GM12891 (cell line): ENCODE measurements at regions not wholly inside any gene's neighbourhood (a gene's known extent, or its start where the extent isn't known, plus 50 kb on each side); places are given as distances from the start of the nearest gene placed in this dataset.

Experiments
- PAX5 ChIP-seq: IDR thresholded peaks from 2 replicates; pipeline ENCODE4 v1.6.1; 2011; ENCODE audit warnings: low read length, moderate library complexity, mild to moderate bottlenecking; ENCODE audit not compliant: insufficient read depth, severe bottlenecking
- POLR2A ChIP-seq: IDR thresholded peaks from 2 replicates; pipeline ENCODE4 v1.6.1; 2011; ENCODE audit warnings: low read depth, low read length, control low read depth
- POLR2AphosphoS5 ChIP-seq: IDR thresholded peaks from 2 replicates; pipeline ENCODE4 v1.6.1; 2011; ENCODE audit warnings: low read depth, low read length, control low read depth
- POU2F2 ChIP-seq: IDR thresholded peaks from 2 replicates; pipeline ENCODE4 v1.6.1; 2011; ENCODE audit warnings: low read depth, mild to moderate bottlenecking, control low read depth, low read length, moderate library complexity
- SPI1 ChIP-seq: IDR thresholded peaks from 2 replicates; pipeline ENCODE4 v1.6.1; 2011; ENCODE audit warnings: low read depth, low read length, control low read depth
- TAF1 ChIP-seq: IDR thresholded peaks from 2 replicates; pipeline ENCODE4 v1.6.1; 2011; ENCODE audit warnings: low read depth, low read length, control low read depth

GRCh38 chr20:19961293-19961692, 55.9 kb upstream of the NAA20 start:
- no peak for TF ChIP-seq POLR2A
- TF ChIP-seq POLR2AphosphoS5, result no peak
- TF ChIP-seq PAX5, result no peak
- no peak for TF ChIP-seq TAF1
- TF ChIP-seq POU2F2, result no peak
- no peak for TF ChIP-seq SPI1
